PC-3 (cell line): ENCODE measurements at regions not wholly inside any gene's neighbourhood (a gene's known extent, or its start where the extent isn't known, plus 50 kb on each side); places are given as distances from the start of the nearest gene placed in this dataset.

Source experiments
- ATAC-seq: fragments of 200-7000 bp; cut with Tn5 transposase; 2 replicates; pipeline ENCODE4 v1.9.1; 2020; ENCODE audit warnings: mild to moderate bottlenecking, moderate library complexity
- BruUV-seq: library from RNA; stranded (reverse); fragments of 400-500 nt; replicated peaks from 2 replicates; lab custom pipeline; 2021; lab: Mats Ljungman, UMichigan
- CTCF ChIA-PET: fragments of 300-600 bp; sonication (Branson Sonifier 250); formaldehyde crosslinking; loops from one replicate; lab custom pipeline; 2022; ENCODE audit warnings: antibody characterized with exemption; lab: Charles Lee
- POLR2A ChIA-PET: fragments of 300-600 bp; sonication (Branson Sonifier 250); formaldehyde crosslinking; loops from one replicate; lab custom pipeline; 2022; ENCODE audit warnings: antibody characterized with exemption; ENCODE audit not compliant: unreplicated experiment; lab: Charles Lee
- DNase-seq: peaks from one replicate; pipeline ENCODE4 v3.0.0-alpha.2; 2015
- H2AFZ ChIP-seq: fragments of 300-600 bp; sonication (generic); 2 replicates; pipeline ENCODE4 v1.6.0; 2016; ENCODE audit warnings: antibody characterized with exemption, low read length
- H3F3A ChIP-seq: fragments of 300-600 bp; sonication (generic); one replicate; pipeline ENCODE4 v1.6.0; 2017; ENCODE audit warnings: antibody characterized with exemption, low read length, control low read depth, mild to moderate bottlenecking; ENCODE audit not compliant: unreplicated experiment
- H3K27ac ChIP-seq: fragments of 300-600 bp; sonication (generic); 2 replicates; pipeline ENCODE4 v1.5.1; 2016; ENCODE audit warnings: mild to moderate bottlenecking, low read length
- H3K27me3 ChIP-seq: fragments of 300-600 bp; sonication (generic); 2 replicates; pipeline ENCODE4 v1.6.1; 2016; ENCODE audit warnings: low read length, mixed read lengths
- H3K36me3 ChIP-seq: fragments of 300-600 bp; sonication (generic); 2 replicates; pipeline ENCODE4 v1.6.1; 2016; ENCODE audit warnings: low read depth, mixed run types, low read length, mixed read lengths
- H3K4me1 ChIP-seq: fragments of 300-600 bp; sonication (generic); 2 replicates; pipeline ENCODE4 v1.5.1; 2016; ENCODE audit warnings: low read length; ENCODE audit not compliant: insufficient read depth
- H3K4me2 ChIP-seq: fragments of 300-600 bp; sonication (generic); 2 replicates; pipeline ENCODE4 v1.6.0; 2016; ENCODE audit warnings: low read length
- H3K4me3 ChIP-seq: fragments of 300-600 bp; sonication (generic); 2 replicates; pipeline ENCODE4 v1.5.1; 2016; ENCODE audit warnings: mild to moderate bottlenecking, low read length, mixed read lengths
- H3K79me2 ChIP-seq: fragments of 300-600 bp; sonication (generic); 2 replicates; pipeline ENCODE4 v1.6.1; 2017; ENCODE audit warnings: low read length, mixed read lengths
- H3K9ac ChIP-seq: fragments of 300-600 bp; sonication (generic); 2 replicates; pipeline ENCODE4 v1.6.0; 2016; ENCODE audit warnings: mild to moderate bottlenecking, low read length
- H3K9me2 ChIP-seq: fragments of 300-600 bp; sonication (generic); replicated peaks from 2 replicates; pipeline ENCODE4 v1.6.1; 2016; ENCODE audit warnings: mixed run types, low read length, mixed read lengths
- H3K9me3 ChIP-seq: fragments of 300-600 bp; sonication (generic); 2 replicates; pipeline ENCODE4 v1.6.1; 2016; ENCODE audit warnings: low read length, mixed read lengths
- H4K20me1 ChIP-seq: fragments of 300-600 bp; sonication (generic); 2 replicates; pipeline ENCODE4 v1.6.1; 2016; ENCODE audit warnings: low read length, mixed read lengths
- CTCF ChIP-seq: fragments of 300-600 bp; sonication (generic); conservative IDR thresholded peaks from 2 replicates; pipeline ENCODE4 v1.5.1; 2017; ENCODE audit warnings: antibody characterized with exemption, low read depth, mild to moderate bottlenecking, low read length
- EZH2 ChIP-seq: fragments of 300-600 bp; sonication (generic); IDR thresholded peaks from one replicate; pipeline ENCODE4 v1.6.1; 2017; ENCODE audit warnings: antibody characterized with exemption, mild to moderate bottlenecking, low read length; ENCODE audit not compliant: unreplicated experiment
- EZH2phosphoT487 ChIP-seq: fragments of 300-600 bp; sonication (generic); IDR thresholded peaks from 2 replicates; pipeline ENCODE4 v1.6.1; 2018; ENCODE audit warnings: mild to moderate bottlenecking, antibody characterized with exemption, low read length, borderline replicate concordance
- intact Hi-C: fragments of 100-400 bp; cut with micrococcal nuclease; formaldehyde crosslinking; loops from 2 replicates; pipeline ENCODE4 v1.9.0; 2023

- Histone ChIP-seq H3K9me2 (no peaks in the 10 kb centered on the region), H3K4me1 (no peaks in the 10 kb centered on the region), H3F3A (no peaks in the 10 kb centered on the region), H3K27me3 (no peaks in the 10 kb centered on the region), H3K79me2 (no peaks in the 10 kb centered on the region), H3K4me3 (no peak overlapping the region), H2AFZ (no peak overlapping the region), H3K9ac (no peak overlapping the region), H3K36me3 (no peaks in the 10 kb centered on the region), H3K4me2 (no peak overlapping the region), H3K27ac (no peak overlapping the region), H4K20me1 (no peaks in the 10 kb centered on the region), H3K9me3 (no peaks in the 10 kb centered on the region)
- POLR2A ChIA-PET = no interaction called here
- no TSS peak for BruUV-seq
- DNase-seq = no peak
- intact Hi-C loops = no loop called here
- no peak for TF ChIP-seq EZH2
- no peak for TF ChIP-seq EZH2phosphoT487
- no peak for TF ChIP-seq CTCF
- CTCF ChIA-PET = no interaction called here
- ATAC-seq = no peak
These were observed 136.3 kb upstream of the ASTN2 start for GRCh38 chr9:117551171-117551570.

- Histone ChIP-seq H3K27me3 (no peaks in the 10 kb centered on the region), H4K20me1 (no peaks in the 10 kb centered on the region), H3K9me2 (no peaks in the 10 kb centered on the region), H3F3A (no peaks in the 10 kb centered on the region), H3K4me2 (no peak overlapping the region), H3K36me3 (no peaks in the 10 kb centered on the region), H3K27ac (no peak overlapping the region), H3K9ac (no peak overlapping the region), H2AFZ (no peak overlapping the region), H3K79me2 (no peaks in the 10 kb centered on the region), H3K9me3 (no peaks in the 10 kb centered on the region), H3K4me3 (no peak overlapping the region), H3K4me1 (no peaks in the 10 kb centered on the region)
- ChIA-PET POLR2A (no interaction called here), CTCF (no interaction called here)
- intact Hi-C loops = no loop called here
- ATAC-seq (no peak), DNase-seq (no peak)
- TF ChIP-seq CTCF (no peak), EZH2 (no peak), EZH2phosphoT487 (no peak)
- BruUV-seq = no TSS peak
These were observed 134.6 kb upstream of the ASTN2 start for GRCh38 chr9:117549444-117549843.

GRCh38 chr9:117548556-117548955 is 133.7 kb upstream of the ASTN2 start:
- H3K27ac ChIP-seq = no peak overlapping the region
- no peaks in the 10 kb centered on the region for H3K9me3 ChIP-seq
- no peaks in the 10 kb centered on the region for H4K20me1 ChIP-seq
- POLR2A ChIA-PET = no interaction called here
- no peak for DNase-seq
- ATAC-seq = no peak
- no peaks in the 10 kb centered on the region for H3K79me2 ChIP-seq
- H3K36me3 ChIP-seq = no peaks in the 10 kb centered on the region
- H3K4me2 ChIP-seq = no peak overlapping the region
- no peak overlapping the region for H3K9ac ChIP-seq
- no peaks in the 10 kb centered on the region for H3K27me3 ChIP-seq
- CTCF ChIA-PET = no interaction called here
- H3K9me2 ChIP-seq = no peaks in the 10 kb centered on the region
- intact Hi-C loops = no loop called here
- H3F3A ChIP-seq = no peaks in the 10 kb centered on the region
- TF ChIP-seq EZH2phosphoT487 = no peak
- no peak for TF ChIP-seq CTCF
- no peak for TF ChIP-seq EZH2
- H3K4me1 ChIP-seq = no peaks in the 10 kb centered on the region
- H3K4me3 ChIP-seq = no peak overlapping the region
- no TSS peak for BruUV-seq
- H2AFZ ChIP-seq = no peak overlapping the region
